AG20443 (cell line): ENCODE measurements at regions not wholly inside any gene's neighbourhood (a gene's known extent, or its start where the extent isn't known, plus 50 kb on each side); places are given as distances from the start of the nearest gene placed in this dataset.
"Not testable (repeated sequence)": the region's sequence is repeated elsewhere in the genome, so short reads cannot be mapped to it uniquely, and the experiment has no call there.

Experiments
- DNase-seq: peaks from one replicate; pipeline ENCODE4 v3.0.0; 2012; ENCODE audit warnings: low spot score, mixed read lengths

DNA sequence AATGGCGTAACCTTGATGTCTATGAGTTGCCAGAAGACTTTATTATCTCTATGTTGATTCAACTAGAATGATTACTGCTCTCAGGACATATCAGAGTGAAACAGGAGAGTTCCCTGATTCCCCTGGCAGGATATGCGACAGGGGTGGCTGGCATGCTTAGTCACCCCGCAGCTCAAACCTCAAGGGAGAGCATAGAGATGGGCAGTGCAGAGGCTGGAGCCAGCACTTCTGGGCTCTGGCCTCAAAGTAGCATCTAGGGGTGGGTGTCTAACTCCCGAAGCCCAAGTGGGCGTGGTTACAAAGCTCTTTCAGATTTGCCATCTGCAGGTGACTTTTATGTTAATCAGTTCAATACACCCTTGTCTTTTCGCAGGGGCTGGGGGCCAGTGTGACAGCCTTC lies 391.6 kb downstream of the ADCYAP1 start:
- DNase-seq = no peak

DNA sequence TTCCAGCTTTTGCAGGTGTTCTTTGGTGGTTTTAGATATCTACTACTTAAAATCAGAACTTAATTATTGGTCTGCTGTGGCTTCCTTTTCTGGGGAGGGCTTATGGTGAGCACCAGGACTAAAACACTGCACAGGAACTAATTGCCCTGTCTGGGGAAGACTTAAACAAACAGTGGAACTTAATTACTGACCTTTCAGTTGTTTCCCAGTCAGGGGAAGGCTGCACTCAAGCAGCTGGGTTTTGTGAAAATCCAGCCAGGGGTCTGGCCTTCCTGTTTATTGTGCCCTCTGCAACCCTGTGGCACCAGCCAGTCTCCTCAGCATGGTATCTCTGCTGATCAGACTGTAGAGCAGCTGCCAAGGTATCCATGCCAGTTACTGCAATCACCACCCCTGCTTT lies 398.2 kb downstream of the ADCYAP1 start:
- no peak for DNase-seq

DNA sequence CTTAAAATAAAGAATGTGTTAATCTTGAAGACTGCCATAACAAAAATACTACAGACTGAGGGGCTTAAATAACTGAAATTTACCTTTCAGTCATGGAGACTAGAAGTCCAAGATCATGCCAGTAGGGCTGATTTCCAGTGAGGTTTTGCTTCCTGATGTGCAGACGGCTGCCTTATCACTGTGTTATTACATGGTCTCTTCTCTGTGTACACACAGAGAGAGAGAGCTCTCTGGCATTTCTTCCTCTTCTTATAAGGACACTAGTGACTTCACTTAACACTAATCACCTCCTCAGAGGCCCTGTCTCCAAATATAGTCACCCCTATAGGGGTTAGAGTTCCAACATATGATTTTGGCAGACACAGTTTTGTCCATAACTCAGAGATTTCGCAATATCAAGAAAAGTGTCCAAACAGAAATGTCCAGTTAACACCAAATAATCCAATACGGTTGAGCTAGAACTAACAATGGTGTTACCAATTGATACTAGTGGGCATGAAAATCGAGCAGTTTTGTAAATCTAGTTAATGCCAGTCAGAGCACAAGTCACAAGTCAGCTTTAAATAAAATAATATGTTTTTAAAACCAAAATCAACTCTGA lies 399.8 kb downstream of the ADCYAP1 start:
- DNase-seq = no peak

DNA sequence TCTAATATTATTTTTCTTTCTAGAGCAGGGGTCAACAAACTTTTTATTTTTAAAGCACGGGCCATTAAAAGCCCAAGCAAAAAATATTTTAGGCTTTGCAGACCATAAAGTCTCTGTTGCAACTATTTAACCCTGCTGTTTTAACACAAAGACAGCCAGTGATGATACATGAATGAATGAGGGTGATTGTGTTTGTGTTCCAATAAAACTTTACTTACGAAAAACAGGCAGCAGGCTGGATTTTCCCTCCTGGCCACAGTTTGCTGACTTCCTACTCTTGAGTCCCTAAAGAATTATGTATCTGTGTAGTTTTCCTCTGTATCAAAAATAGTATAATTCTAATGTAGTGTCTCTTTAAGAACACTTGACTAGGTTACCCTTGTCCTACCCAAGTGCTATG lies 402.0 kb downstream of the ADCYAP1 start:
- DNase-seq = no peak

DNA sequence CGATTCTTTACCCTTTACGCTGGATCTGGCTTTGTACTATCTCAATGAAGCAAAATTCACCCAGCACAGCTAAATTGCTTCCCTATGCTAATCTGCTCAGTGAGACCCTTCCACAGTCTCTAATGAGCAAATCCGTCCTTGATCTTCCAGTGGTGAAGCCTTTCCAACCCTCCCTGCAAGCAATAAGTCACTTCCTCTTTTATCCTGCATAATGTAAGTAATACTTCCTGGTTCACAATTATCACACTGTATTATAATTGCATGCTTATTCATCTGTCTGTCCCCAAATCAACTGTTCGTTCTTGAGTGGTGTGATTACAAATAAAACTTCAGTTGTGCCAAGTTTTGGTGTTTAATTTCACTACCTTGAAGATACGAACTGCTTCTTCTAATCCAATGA lies 404.0 kb downstream of the ADCYAP1 start:
- DNase-seq = no peak

DNA sequence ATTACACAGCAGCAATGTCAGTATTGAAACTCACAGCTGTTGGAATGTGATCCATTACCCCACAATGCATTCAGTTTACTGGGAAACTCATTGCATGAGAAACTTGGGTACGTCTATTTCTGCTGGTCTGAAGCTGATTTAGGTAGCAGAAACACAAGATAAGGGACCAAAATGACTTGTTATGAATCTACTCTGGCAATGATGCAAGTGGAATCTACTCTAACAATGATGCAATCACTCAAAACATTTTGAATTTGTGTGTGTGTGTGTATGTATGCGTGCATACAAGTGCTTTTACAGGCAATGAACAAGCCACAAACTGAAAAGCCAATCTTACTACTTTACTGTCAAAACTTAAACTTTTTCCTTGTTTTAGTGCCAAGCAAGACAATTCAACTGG lies 406.7 kb downstream of the ADCYAP1 start:
- no peak for DNase-seq

DNA sequence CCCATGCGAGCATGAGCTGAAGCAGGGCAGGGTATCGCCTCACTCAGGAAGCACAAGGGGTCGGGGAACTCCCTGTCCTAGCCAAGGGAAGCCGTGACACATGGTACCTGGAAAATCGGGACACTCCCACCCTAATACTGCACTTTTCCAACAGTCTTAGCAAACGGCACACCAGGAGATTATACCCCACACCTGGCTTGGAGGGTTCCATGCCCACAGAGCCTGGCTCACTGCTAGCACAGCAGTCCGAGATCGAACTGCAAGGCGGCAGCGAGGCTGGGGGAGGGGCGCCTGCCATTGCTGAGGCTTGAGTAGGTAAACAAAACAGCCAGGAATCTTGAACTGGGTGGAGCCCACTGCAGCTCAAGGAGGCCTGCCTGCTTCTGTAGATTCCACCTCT lies 430.7 kb downstream of the ADCYAP1 start:
- DNase-seq = not testable (repeated sequence)

DNA sequence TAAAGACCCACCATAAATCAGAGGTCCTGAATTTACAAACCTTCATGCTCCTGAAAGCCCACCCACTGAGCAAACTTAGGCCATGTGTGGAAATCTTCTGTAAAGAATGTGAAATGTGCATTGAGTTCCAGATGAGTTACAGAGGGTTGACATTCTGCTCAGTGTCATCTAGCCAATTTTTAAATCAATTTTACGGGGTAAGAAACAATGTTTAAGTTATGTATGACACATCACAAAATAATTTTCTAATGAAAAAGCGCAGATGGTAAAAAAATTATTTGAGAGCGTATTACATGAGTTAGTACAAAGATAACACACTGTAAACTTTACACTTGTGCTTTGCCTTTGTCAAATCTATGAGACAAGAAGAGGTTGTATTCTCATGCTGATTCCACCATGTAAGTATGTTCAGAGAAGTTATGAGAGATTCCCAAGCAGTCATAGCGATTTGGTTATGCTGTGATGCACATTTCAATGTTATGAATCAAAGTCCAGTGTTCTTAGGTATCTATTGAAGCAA lies 446.3 kb downstream of the ADCYAP1 start:
- DNase-seq = no peak

DNA sequence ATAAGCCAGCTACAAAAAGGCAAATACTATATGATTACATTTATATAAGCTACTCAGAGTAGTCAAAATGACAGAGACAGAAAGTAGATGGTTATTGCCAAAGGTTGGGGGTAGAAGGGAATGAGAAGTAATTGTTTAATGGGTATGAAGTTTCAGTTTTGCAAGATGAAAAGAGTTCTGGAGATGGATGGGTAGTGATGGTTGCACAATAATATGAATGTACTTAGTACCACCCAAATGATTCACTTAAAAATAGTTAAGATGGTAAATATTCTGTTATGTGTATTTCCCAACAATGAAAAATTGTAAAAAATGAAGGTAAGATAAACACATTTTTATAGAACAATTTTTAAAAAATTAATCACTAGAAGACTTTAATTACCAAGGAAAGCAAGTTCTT lies 448.4 kb downstream of the ADCYAP1 start:
- DNase-seq = no peak

DNA sequence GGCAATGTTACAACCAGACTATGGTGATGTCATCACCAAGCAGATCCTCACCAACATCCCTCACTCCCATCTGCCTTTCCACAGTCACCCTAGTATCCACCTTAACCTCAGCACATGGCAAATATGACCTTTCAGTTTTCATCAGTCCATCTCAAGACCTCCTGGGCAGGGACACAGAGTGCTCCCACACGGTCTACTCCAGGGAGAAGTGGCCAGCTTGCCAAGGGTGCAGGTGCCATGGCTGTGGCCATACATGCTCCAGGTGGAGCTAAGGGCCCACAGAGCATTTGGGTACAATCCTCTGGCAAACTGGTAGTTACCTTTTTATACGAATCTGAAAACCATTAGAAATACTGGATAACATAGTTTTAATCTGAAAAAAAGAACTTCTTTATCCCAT lies 453.1 kb downstream of the ADCYAP1 start:
- no peak for DNase-seq

DNA sequence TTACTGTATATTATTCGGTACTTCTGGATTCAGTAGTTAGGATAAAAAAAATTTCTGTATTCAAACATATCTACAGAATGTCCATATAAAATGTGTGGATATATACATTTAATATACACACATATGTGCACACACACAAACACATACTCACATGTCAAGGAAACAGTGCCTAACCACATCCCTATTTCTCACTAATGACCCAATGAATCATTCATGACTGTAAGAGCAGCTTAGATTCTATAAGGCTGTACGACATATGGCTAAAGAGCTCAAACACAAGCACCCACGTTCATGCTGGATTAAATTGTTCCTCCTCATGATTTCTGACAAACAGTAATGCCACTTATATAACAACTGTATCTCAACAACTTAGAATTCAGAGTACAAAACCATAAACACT lies 457.3 kb downstream of the ADCYAP1 start:
- no peak for DNase-seq

DNA sequence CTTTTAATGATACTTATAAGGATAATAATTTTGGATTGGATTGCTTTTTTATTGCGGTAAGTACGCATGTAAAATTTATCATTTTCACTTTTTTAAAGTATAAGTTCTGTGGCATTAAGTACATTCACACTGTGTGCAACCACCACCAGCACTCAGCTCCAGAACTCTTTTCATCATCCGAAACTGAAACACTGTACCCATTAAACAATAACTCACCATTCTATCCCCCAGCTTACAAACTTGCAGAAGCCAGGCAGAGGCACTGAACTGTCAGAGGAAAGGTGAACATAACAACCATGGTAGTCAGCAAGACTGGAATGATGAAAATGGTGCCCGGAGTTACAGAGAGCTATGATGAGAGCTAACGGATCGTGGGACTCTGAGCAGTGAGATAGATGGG lies 465.9 kb downstream of the ADCYAP1 start:
- no peak for DNase-seq

DNA sequence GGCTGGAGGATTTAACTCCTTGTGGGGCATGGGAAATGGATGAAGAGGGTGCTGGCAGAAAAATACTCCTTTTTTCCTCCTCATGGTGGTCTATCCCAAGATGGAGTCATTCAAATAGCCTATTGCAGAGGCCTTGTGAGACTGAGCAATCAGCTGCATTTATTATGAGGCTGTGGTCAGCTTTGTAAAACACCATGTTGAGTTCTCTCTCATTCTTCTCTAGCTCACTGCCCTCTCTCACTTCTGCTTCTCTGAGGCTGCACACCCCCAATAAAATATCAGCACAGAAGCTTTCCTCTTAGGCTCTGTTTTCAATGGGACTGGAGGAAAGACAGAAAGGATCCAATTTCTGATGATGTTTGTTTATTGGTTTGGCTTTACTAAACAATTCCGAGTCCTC lies 467.1 kb downstream of the ADCYAP1 start:
- no peak for DNase-seq

DNA sequence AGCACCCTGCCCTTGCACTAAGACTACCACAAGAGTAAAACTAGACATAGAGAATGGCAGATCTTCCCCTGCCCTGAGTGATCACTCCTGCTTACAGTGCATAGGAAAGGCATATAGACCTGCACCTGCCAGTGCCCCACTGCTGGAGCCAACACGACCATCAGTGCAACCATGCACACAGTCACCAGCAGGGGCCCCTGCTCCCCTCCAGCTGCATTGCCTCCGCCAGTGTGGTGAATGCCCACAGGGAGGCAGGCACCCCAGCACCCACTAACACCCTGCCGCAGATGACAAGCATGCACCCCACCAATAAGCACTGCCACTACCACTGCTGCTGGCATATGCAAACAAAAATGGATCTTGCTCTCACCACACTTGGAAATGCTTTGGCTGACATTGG lies 478.8 kb downstream of the ADCYAP1 start:
- DNase-seq = no peak

DNA sequence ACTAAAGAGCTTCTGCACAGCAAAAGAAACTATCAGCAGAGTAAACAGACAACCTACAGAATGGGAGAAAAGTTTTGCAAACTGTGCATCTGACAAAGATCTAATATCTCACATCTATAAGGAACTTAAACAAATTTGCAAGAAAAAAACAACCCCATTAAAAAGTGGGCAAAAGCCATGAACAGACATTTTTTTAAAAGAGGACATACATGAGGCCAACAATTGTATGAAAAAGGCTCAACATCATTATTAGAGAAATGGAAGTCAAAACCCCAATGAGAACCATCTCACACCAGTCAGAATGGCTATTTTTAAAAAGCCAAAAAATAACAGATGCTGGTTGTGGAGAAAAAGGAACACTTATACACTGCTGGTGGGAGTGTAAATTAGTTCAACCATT lies 483.8 kb downstream of the ADCYAP1 start:
- DNase-seq = not testable (repeated sequence)

DNA sequence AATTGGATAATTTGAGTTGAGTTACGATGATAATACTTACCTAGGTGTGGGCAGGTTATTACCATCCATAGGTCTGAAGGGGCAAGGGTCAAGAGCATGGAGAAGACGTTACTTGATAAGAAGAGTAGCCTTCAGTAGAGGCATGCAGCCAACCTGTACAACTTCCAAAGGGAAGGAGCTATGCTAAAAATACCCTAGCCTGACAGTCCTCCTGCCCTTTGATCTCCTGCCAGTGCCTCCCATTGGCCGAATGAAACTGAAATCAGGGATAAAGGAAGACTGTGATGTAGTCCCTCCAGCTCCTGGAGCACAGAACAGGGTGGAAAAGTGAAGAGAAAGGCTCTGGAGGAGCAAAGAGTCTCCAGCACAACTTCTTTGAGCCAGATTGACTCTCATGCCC lies 487.4 kb downstream of the ADCYAP1 start:
- no peak for DNase-seq

DNA sequence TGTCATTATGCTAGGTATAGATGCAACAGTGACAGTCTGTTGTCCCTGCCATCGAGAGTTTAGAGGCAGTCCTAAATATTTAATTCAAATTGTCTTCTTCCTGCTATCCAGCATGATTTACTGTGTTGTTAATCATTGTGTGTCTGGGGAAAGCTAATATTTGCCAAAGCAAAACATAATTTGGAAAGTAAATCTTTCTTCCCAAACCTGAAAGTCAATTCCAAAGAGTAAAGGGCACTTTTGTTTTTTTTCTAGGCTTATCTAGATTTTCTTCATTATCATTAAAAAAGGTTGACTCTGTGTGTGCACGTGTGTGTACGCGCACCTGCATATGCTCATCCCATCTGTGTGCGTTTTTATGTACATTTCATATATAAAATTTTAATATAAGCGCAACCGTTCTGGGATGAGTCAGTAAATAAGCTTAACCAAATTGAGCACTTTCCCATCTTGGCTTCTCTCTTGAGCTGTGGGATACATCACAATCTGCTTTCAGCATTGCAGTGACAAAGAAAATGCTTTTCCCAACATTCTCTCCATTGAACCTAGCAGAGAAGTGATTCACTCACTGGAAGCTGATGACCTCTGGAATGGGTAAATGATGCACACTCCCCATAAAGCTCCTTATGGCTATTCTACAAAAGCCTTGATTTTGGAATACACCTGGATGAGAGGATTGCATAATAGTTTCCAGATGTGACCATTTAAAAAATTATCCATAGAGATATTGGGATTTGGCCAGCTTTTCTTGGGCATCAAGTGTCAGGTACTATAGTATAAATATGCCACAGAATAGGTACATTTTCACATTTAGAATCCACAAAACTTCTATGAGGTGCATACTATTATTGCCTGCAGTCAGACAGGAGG lies 488.4 kb downstream of the ADCYAP1 start:
- DNase-seq = no peak

DNA sequence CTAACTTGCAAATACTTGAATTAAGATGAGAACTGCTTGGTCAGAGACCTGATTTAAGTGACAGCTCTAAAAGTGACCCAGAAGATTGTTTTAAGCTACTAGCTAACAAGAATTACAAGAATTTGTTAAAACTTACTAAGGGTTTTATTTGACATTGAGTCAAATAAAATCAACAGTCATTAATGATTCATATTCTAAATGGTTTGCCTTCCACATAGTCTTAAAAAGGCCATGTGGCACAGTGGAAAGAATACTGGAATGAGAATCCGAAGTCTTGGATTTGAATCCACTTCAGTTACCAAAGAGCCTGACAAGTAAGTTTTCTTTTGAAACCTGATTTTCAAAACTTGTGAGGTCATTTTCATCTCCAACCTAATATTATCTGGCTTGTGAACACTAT lies 489.3 kb downstream of the ADCYAP1 start:
- no peak for DNase-seq

DNA sequence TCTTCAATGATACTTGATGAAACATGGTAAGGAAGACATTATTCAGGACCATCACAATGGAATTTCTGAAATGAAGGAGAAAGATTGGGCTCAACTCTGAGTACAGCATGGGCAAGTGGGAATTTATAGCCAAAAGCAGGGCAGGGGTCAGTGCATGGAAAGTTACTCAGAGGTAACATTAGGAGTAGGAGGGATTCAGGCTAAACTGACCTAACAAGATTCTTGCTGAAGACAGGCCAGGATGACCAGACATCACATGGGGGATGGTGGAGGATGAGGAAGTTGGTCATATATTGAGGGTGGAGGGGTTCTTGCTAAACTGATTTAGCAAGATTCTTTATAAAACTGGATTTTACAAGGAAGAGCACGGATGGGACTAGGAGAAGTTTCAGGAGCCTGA lies 489.8 kb downstream of the ADCYAP1 start:
- no peak for DNase-seq

DNA sequence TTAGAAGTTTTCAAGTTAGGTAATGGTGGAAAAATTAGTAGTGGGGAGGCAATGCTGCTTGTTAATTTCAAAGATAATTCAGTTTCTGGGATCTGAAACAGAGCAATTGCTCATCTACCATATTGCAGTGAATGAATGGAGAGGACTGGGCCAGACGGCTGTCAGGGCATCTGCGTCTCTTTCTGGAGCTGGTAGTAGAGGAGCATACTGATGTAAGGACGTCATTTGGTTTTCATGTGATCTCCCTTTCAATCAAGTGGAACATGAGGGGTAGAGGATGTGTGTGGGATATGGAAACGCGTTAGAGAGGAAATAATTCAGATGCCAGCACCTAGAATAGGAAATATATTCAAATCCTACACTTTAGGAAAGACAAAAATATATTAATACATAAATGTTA lies 490.3 kb downstream of the ADCYAP1 start:
- DNase-seq = no peak

DNA sequence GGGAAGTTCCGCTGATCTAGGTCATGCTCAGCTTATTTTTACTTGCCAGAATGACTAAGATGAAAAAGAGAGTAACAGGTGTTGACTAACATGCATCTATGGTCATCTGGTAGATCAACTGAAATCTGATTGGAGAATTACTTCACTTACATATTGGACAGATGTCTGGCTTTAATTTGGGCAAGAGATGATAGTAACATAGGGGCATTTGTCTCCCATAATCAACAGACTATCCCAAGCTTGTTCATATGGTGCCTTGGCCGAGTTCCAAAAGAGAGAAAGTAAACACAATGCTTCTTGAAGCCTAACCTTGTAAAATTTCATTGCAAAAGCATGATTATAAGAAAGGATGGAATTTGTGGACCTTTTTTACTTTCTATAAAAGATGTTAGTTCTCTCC lies 503.7 kb downstream of the ADCYAP1 start:
- no peak for DNase-seq

DNA sequence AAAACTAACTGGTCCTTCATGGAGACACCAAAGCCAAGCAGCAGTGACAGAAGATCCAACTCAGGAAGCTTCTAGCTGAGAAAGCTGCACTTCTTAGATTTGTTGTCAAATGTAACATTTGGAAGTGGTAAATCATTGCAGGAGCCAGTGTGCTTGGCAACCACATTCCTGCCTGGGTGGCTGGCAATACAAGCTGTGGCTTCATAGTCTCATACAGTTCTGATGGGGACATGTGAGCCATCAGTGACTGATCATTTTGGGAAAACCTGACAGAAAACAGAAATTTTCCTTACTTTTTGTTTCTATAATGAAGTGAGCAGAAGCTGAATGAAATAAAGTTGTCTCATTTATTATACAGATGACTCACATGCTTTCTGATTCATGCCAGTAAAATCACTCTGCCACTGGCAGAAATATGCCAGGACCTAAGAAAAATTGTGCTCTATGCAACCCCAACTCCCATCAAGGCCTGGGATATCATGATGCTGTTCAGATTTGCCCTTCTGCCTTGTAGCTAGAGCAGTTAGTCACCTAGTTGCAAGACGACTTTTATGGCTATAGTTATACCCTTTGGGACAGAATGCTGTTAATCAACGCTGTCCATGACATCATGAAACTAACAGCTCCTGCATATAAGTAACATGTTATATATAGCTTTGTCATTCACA lies 508.1 kb downstream of the ADCYAP1 start:
- no peak for DNase-seq

DNA sequence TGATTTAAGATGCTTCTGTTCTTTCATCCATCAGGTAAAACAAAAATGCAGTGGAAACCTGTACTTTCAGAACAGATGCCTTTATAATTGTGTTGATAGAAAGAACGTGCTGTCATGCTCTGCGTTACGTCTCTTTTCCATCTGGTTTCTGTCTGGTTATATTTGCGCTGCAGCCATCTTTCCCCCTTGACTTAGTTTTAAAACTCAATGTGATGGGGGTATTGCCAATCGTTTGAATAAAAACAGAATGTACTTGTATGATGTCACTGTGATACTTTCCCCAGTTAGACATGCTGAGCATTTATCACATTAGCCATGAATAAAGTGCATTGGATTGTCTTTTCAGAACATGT lies 508.6 kb downstream of the ADCYAP1 start:
- no peak for DNase-seq
